A673 (cell line): ENCODE measurements at regions not wholly inside any gene's neighbourhood (a gene's known extent, or its start where the extent isn't known, plus 50 kb on each side); places are given as distances from the start of the nearest gene placed in this dataset.

Source experiments
- CTCF ChIP-seq: fragments of 300-800, 200-600 bp; sonication (generic); conservative IDR thresholded peaks from 2 replicates; pipeline ENCODE4 v1.5.1; 2017; ENCODE audit warnings: low read depth, mild to moderate bottlenecking, antibody characterized with exemption, low read length, moderate library complexity, mixed read lengths
- EZH2 ChIP-seq: fragments of 200-600 bp; sonication (generic); IDR thresholded peaks from 2 replicates; pipeline ENCODE4 v1.6.1; 2017; ENCODE audit warnings: borderline replicate concordance, low read depth, mild to moderate bottlenecking, mixed read lengths, antibody characterized with exemption, low read length; ENCODE audit not compliant: poor library complexity, severe bottlenecking

- no peak for TF ChIP-seq CTCF
- TF ChIP-seq EZH2: no peak
Measured at GRCh38 chr12:115868624-115869023, 408.9 kb downstream of the MED13L start.
